DND-41 (cell line): ENCODE measurements at regions not wholly inside any gene's neighbourhood (a gene's known extent, or its start where the extent isn't known, plus 50 kb on each side); places are given as distances from the start of the nearest gene placed in this dataset.

Experiments used
- ATAC-seq: fragments of 200-7000 bp; cut with Tn5 transposase; 3 replicates; pipeline ENCODE4 v1.9.1; 2021; ENCODE audit warnings: low read depth; ENCODE audit not compliant: insufficient read depth
- DNase-seq: peaks from one replicate; pipeline ENCODE4 v3.0.0-alpha.2; 2020
- H2AFZ ChIP-seq: 2 replicates; pipeline ENCODE4 v1.6.0; 2012; ENCODE audit warnings: low read depth, low read length
- H3K27ac ChIP-seq: 2 replicates; pipeline ENCODE4 v1.5.1; 2012; ENCODE audit warnings: low read length, inconsistent platforms
- H3K27me3 ChIP-seq: fragments of 200-600 bp; sonication (generic); 2 replicates; pipeline ENCODE4 v1.6.0; 2012; ENCODE audit warnings: low read length, mild to moderate bottlenecking, inconsistent platforms; ENCODE audit not compliant: insufficient read depth, poor library complexity
- H3K36me3 ChIP-seq: 2 replicates; pipeline ENCODE4 v1.5.1; 2012; ENCODE audit warnings: low read length, inconsistent platforms; ENCODE audit not compliant: insufficient read depth
- H3K4me1 ChIP-seq: 2 replicates; pipeline ENCODE4 v1.5.1; 2012; ENCODE audit warnings: mild to moderate bottlenecking, low read length; ENCODE audit not compliant: insufficient read depth
- H3K4me2 ChIP-seq: 2 replicates; pipeline ENCODE4 v1.6.0; 2012; ENCODE audit warnings: mild to moderate bottlenecking, moderate library complexity, low read length, inconsistent platforms; ENCODE audit not compliant: insufficient read depth
- H3K4me3 ChIP-seq, 2 experiments: fragments of 200-600 bp in 1 of 2; shearing (Covaris generic) in 1 of 2; 2 replicates each; pipeline ENCODE4 v1.5.1; 2012 to 2016; ENCODE audit warnings: inconsistent platforms in 2 of 2, low read length in 2 of 2, mild to moderate bottlenecking in 2 of 2, low read depth in 1 of 2, moderate library complexity in 1 of 2
- H3K79me2 ChIP-seq: 2 replicates; pipeline ENCODE4 v1.6.0; 2012; ENCODE audit warnings: low read length, inconsistent platforms; ENCODE audit not compliant: insufficient read depth
- H3K9ac ChIP-seq: 2 replicates; pipeline ENCODE4 v1.6.0; 2012; ENCODE audit warnings: low read depth, mild to moderate bottlenecking, inconsistent platforms, low read length, moderate library complexity
- H3K9me3 ChIP-seq: 2 replicates; pipeline ENCODE4 v1.5.1; 2012; ENCODE audit warnings: low read length, moderate library complexity, mild to moderate bottlenecking, inconsistent platforms; ENCODE audit not compliant: insufficient read depth, severe bottlenecking
- H4K20me1 ChIP-seq: 2 replicates; pipeline ENCODE4 v1.6.0; 2012; ENCODE audit warnings: low read length; ENCODE audit not compliant: insufficient read depth
- CTCF ChIP-seq: IDR thresholded peaks from 2 replicates; pipeline ENCODE4 v1.5.1; 2012; ENCODE audit warnings: borderline replicate concordance, low read length, moderate library complexity, mild to moderate bottlenecking; ENCODE audit not compliant: poor library complexity, severe bottlenecking; ENCODE audit errors: extremely low read depth
- EZH2 ChIP-seq: IDR thresholded peaks from 3 replicates; pipeline ENCODE4 v1.6.1; 2012; ENCODE audit warnings: borderline replicate concordance, low read depth, mild to moderate bottlenecking, moderate library complexity, low read length, inconsistent platforms; ENCODE audit not compliant: severe bottlenecking

GRCh38 chr3:72665701-72666446, 182.4 kb downstream of the SHQ1 start:
- Histone ChIP-seq H3K36me3 (no peaks in the 10 kb centered on the region), H3K9ac (no peak overlapping the region), H2AFZ (no peak overlapping the region), H3K27ac (no peak overlapping the region), H3K4me3 (no peak overlapping the region), H4K20me1 (no peaks in the 10 kb centered on the region), H3K4me1 (no peaks in the 10 kb centered on the region), H3K79me2 (no peaks in the 10 kb centered on the region), H3K4me2 (no peak overlapping the region), H3K9me3 (no peaks in the 10 kb centered on the region), H3K27me3 (no peaks in the 10 kb centered on the region)
- TF ChIP-seq EZH2 (no peak), CTCF (peak; percentile 57)
- DNase-seq (peak; percentile 28), ATAC-seq (no peak)

- ATAC-seq, result no peak
- no peaks in the 10 kb centered on the region for H3K4me1 ChIP-seq
- no peaks in the 10 kb centered on the region for H3K79me2 ChIP-seq
- H3K9ac ChIP-seq, result no peak overlapping the region
- no peak overlapping the region for H3K4me2 ChIP-seq
- no peak overlapping the region for H2AFZ ChIP-seq
- no peaks in the 10 kb centered on the region for H3K36me3 ChIP-seq
- no peaks in the 10 kb centered on the region for H4K20me1 ChIP-seq
- H3K9me3 ChIP-seq, result no peaks in the 10 kb centered on the region
- H3K27ac ChIP-seq, result no peak overlapping the region
- H3K27me3 ChIP-seq, result no peaks in the 10 kb centered on the region
- no peak overlapping the region for H3K4me3 ChIP-seq
- TF ChIP-seq CTCF, result no peak
- no peak for TF ChIP-seq EZH2
- no peak for DNase-seq
Observed at GRCh38 chr3:72665103-72665502, 183.1 kb downstream of the SHQ1 start.

- ATAC-seq (no peak), DNase-seq (no peak)
- no peak overlapping the region for H3K4me2 ChIP-seq
- no peaks in the 10 kb centered on the region for H3K9me3 ChIP-seq
- no peak overlapping the region for H3K27ac ChIP-seq
- no peaks in the 10 kb centered on the region for H4K20me1 ChIP-seq
- TF ChIP-seq CTCF, result no peak
- no peak for TF ChIP-seq EZH2
- no peaks in the 10 kb centered on the region for H3K27me3 ChIP-seq
- H3K9ac ChIP-seq, result no peak overlapping the region
- H3K36me3 ChIP-seq, result no peaks in the 10 kb centered on the region
- no peak overlapping the region for H2AFZ ChIP-seq
- no peak overlapping the region for H3K4me3 ChIP-seq
- no peaks in the 10 kb centered on the region for H3K4me1 ChIP-seq
- H3K79me2 ChIP-seq, result no peaks in the 10 kb centered on the region
Observed at GRCh38 chr3:72664184-72664975, 183.9 kb downstream of the SHQ1 start.
